ENCODE measurements at regions not wholly inside any gene's neighbourhood (a gene's known extent, or its start where the extent isn't known, plus 50 kb on each side); places are given as distances from the start of the nearest gene placed in this dataset.
"Not testable (repeated sequence)": the region's sequence is repeated elsewhere in the genome, so short reads cannot be mapped to it uniquely, and the experiment has no call there.

- DNase-seq: no peak
Observed at GRCh38 chr5:163185315-163185714, 252.1 kb upstream of the CCNG1 start.

GRCh38 chr5:163189023-163189553 lies 248.3 kb upstream of the CCNG1 start:
- DNase-seq: no peak

- no peak for DNase-seq
Observed at GRCh38 chr5:163190283-163190682, 247.1 kb upstream of the CCNG1 start.

- DNase-seq: no peak
Observed at GRCh38 chr5:163190784-163191183, 246.6 kb upstream of the CCNG1 start.

- DNase-seq: no peak
Observed at GRCh38 chr5:163193886-163194285, 243.5 kb upstream of the CCNG1 start.

- DNase-seq: no peak
Observed at GRCh38 chr5:163205645-163206044, 231.8 kb upstream of the CCNG1 start.

GRCh38 chr5:163221581-163221980 lies 215.8 kb upstream of the CCNG1 start:
- no peak for DNase-seq

GRCh38 chr5:163222982-163223381 lies 214.4 kb upstream of the CCNG1 start:
- DNase-seq: no peak

GRCh38 chr5:163244445-163244987 lies 192.9 kb upstream of the CCNG1 start:
- DNase-seq: no peak

- DNase-seq: no peak
Observed at GRCh38 chr5:163245584-163245983, 191.8 kb upstream of the CCNG1 start.

- DNase-seq: no peak
Observed at GRCh38 chr5:163248333-163248732, 189.1 kb upstream of the CCNG1 start.

GRCh38 chr5:163248871-163249270 lies 188.5 kb upstream of the CCNG1 start:
- DNase-seq: no peak

- DNase-seq: no peak
Observed at GRCh38 chr5:163252950-163253349, 184.4 kb upstream of the CCNG1 start.

GRCh38 chr5:163259495-163259894 lies 177.9 kb upstream of the CCNG1 start:
- no peak for DNase-seq

- no peak for DNase-seq
Observed at GRCh38 chr5:163260471-163260870, 176.9 kb upstream of the CCNG1 start.

GRCh38 chr5:163260961-163261360 lies 176.4 kb upstream of the CCNG1 start:
- DNase-seq: no peak

GRCh38 chr5:163261647-163262269 lies 175.6 kb upstream of the CCNG1 start:
- DNase-seq: no peak

GRCh38 chr5:163266249-163266648 lies 171.1 kb upstream of the CCNG1 start:
- DNase-seq: not testable (repeated sequence)

- no peak for DNase-seq
Observed at GRCh38 chr5:163269624-163270023, 167.8 kb upstream of the CCNG1 start.

GRCh38 chr5:163276466-163276865 lies 160.9 kb upstream of the CCNG1 start:
- no peak for DNase-seq

- not testable (repeated sequence) for DNase-seq
Observed at GRCh38 chr5:163280897-163281296, 156.5 kb upstream of the CCNG1 start.

- DNase-seq: no peak
Observed at GRCh38 chr5:163281512-163281911, 155.9 kb upstream of the CCNG1 start.

- DNase-seq: no peak
Observed at GRCh38 chr5:163293836-163294235, 143.6 kb upstream of the CCNG1 start.

- no peak for DNase-seq
Observed at GRCh38 chr5:163303718-163304117, 133.7 kb upstream of the CCNG1 start.

GRCh38 chr5:163305655-163306054 lies 131.7 kb upstream of the CCNG1 start:
- DNase-seq: no peak
